ENCODE measurements at regions not wholly inside any gene's neighbourhood (a gene's known extent, or its start where the extent isn't known, plus 50 kb on each side); places are given as distances from the start of the nearest gene placed in this dataset.

- DNase-seq, result no peak
These were observed 58.3 kb upstream of the LYST start for GRCh38 chr1:235925016-235925415.

- peak; percentile 71 for DNase-seq
These were observed 56.8 kb upstream of the LYST start for GRCh38 chr1:235923466-235924021.

GRCh38 chr1:235920596-235921375, 54.1 kb upstream of the LYST start:
- DNase-seq, result no peak

GRCh38 chr1:235919833-235920441, 53.2 kb upstream of the LYST start:
- DNase-seq, result no peak

- DNase-seq, result no peak
These were observed 52.6 kb upstream of the LYST start for GRCh38 chr1:235919127-235919832.

GRCh38 chr1:235918465-235918864, 51.8 kb upstream of the LYST start:
- DNase-seq, result no peak

- no peak for DNase-seq
These were observed 51.3 kb upstream of the LYST start for GRCh38 chr1:235918032-235918431.

- peak; percentile 48 for DNase-seq
These were observed 50.6 kb upstream of the LYST start for GRCh38 chr1:235917267-235917811.

All from NCI-H1436 treated with DMSO at 0.1 percent for 48 hours (cell line).